ENCODE measurements at regions not wholly inside any gene's neighbourhood (a gene's known extent, or its start where the extent isn't known, plus 50 kb on each side); places are given as distances from the start of the nearest gene placed in this dataset.

DNA sequence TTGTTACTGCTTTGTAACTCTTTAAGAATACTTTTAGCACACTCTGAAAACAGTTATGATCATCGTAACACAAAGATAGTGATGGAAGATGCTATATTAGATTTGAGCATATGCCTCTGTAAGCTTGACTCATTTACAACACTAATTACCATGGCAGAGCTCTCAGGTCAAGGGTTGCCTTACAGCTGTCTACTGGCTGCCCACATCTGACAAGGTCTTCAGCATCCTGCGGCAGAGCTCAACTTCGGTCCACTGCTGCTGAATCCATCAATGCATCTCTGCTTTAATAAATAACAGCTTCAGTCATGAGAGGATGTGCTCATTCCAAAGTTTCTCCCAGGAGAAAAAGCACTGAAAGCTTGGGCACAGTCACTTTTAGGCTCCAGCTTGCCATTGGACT, 449.4 kb downstream of the RASEF start:
- WGBS, 2 donors, result 59 to 77% methylated on average over 3 of the region's 3 CpGs
- DNase-seq (no peak), ATAC-seq (no peak)
- Histone ChIP-seq H3K27me3 (peaks cover 0 to 15% (median 5%) of the 10 kb centered on the region in 7 donors), H3K27ac (no peak overlapping the region), H3K9me3 (no peaks in the 10 kb centered on the region), H3K4me1 (no peaks in the 10 kb centered on the region), H3K36me3 (no peaks in the 10 kb centered on the region), H3K4me3 (no peak overlapping the region)
- TF ChIP-seq, protein P1, sequence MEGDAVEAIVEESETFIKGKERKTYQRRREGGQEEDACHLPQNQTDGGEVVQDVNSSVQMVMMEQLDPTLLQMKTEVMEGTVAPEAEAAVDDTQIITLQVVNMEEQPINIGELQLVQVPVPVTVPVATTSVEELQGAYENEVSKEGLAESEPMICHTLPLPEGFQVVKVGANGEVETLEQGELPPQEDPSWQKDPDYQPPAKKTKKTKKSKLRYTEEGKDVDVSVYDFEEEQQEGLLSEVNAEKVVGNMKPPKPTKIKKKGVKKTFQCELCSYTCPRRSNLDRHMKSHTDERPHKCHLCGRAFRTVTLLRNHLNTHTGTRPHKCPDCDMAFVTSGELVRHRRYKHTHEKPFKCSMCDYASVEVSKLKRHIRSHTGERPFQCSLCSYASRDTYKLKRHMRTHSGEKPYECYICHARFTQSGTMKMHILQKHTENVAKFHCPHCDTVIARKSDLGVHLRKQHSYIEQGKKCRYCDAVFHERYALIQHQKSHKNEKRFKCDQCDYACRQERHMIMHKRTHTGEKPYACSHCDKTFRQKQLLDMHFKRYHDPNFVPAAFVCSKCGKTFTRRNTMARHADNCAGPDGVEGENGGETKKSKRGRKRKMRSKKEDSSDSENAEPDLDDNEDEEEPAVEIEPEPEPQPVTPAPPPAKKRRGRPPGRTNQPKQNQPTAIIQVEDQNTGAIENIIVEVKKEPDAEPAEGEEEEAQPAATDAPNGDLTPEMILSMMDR (IDR thresholded peaks at IDR 0.05), result no peak
- intact Hi-C loops (cut with DNase I), result no loop called here

DNA sequence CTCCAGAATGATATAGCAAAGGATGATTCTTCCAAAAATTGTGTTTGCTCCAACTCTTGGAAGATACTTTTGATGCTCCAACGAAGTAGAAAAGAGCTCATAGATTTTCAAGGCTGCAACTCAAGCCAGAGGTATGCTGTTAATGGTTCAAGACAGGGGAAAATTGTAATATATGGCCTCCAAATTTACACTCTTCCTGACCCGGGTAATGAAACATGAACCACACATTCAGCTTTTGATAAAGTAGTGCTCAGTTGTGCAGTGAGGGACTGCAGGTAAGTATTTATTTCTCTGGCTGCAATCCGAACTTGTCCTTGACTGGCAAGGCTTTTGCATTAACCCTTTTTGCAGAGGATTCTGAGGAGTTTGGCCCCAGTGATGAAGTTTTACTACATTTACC, 446.4 kb downstream of the RASEF start:
- Histone ChIP-seq H3K27ac (no peak overlapping the region), H3K4me3 (no peak overlapping the region), H3K27me3 (peaks cover 0 to 6% (median 0%) of the 10 kb centered on the region in 7 donors), H3K36me3 (no peaks in the 10 kb centered on the region), H3K4me1 (no peaks in the 10 kb centered on the region), H3K9me3 (no peaks in the 10 kb centered on the region)
- intact Hi-C loops (cut with DNase I), result no loop called here
- TF ChIP-seq, protein P1 (IDR thresholded peaks at IDR 0.05), result no peak
- no peak for DNase-seq
- WGBS, 2 donors, result 74 to 78% methylated on average over 3 of the region's 3 CpGs
- ATAC-seq, result no peak

DNA sequence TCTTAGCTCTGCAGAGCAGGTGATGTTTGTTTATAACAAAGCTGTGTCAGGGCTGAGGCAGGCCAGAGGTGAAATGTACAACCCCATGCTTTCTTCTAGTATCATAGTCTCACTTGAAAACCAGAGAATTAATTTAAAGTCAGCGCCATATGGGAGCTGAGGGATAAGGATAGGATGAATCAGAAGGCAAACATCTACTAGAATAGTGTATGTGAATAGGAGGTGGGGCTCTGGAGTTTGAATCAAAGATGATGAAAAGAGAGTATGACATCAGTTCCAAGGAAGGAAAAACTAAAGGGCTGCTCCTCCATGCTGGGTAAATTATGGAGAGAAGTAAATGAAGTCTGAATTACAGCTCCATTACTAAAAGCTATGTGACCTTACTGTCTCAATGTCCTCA, 441.5 kb downstream of the RASEF start:
- WGBS, 2 donors, result 71 to 76% methylated on average over 1 of the region's 1 CpG
- Histone ChIP-seq H3K27me3 (peaks cover 0 to 6% (median 2%) of the 10 kb centered on the region in 7 donors), H3K9me3 (no peaks in the 10 kb centered on the region), H3K4me1 (no peaks in the 10 kb centered on the region), H3K36me3 (no peaks in the 10 kb centered on the region), H3K4me3 (no peak overlapping the region), H3K27ac (no peak overlapping the region)
- no peak for ATAC-seq
- no peak for DNase-seq
- TF ChIP-seq, protein P1 (IDR thresholded peaks at IDR 0.05), result no peak
- intact Hi-C loops (cut with DNase I), result loop anchor here in 1 of 10 donors (10.0 kb wide), 1 partner anchor 63 kb away; no protein-coding TSS in a partner anchor

DNA sequence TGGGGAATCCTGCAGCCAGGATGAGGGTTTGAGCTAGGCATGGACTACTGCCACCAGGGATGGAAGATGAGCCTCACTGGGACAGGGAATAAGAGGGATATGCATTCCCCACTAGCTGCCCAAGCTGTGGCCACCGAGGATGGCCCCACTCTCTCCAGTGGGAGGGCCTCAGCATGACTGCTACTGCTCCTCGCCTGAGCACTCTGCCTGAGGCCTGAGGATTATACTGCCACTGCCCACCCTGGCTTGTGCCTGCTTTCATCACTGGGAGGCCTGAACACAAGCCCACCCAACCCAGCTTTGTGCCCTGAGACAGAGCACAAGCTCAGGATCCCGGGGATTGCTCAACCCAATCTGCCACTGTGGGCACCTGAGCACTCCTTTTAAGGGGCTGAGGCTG, 425.6 kb downstream of the RASEF start:
- intact Hi-C loops (cut with DNase I), result no loop called here
- H3K9me3 ChIP-seq, result peaks cover 0 to 48% (median 16%) of the 10 kb centered on the region in 11 donors

More for the DNA sequence above, 425.6 kb downstream of the RASEF start:
- no peak overlapping the region for H3K27ac ChIP-seq
- H3K36me3 ChIP-seq, result no peaks in the 10 kb centered on the region
- TF ChIP-seq, protein P1 (IDR thresholded peaks at IDR 0.05), result no peak
- H3K4me1 ChIP-seq, result no peaks in the 10 kb centered on the region
- ATAC-seq (no peak), DNase-seq (no peak)
- 80 to 83% methylated on average over 3 of the region's 3 CpGs for WGBS, 2 donors
- no peaks in the 10 kb centered on the region for H3K27me3 ChIP-seq
- H3K4me3 ChIP-seq, result no peak overlapping the region

Data from heart right ventricle (tissue), 16 donors.